ENCODE measurements at regions not wholly inside any gene's neighbourhood (a gene's known extent, or its start where the extent isn't known, plus 50 kb on each side); places are given as distances from the start of the nearest gene placed in this dataset.

DNA sequence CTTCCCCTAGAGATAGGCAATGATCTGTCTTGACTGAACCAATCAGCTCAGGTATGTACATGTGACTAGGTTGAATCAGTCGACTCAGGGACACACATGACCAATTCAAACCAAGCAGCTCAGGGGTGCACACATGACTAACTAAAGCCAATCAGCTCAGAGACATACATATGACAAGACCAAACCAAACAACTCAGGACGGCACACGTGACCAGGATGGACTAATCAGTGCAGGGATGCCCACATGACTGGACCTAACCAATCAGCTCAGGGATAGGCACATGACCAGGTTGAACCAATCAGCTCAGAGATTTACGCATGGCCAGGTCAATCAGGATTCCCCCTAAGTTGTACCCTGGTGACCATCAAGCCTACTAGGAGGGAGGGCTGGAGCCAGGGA is 310.3 kb downstream of the CDH26 start:
- Histone ChIP-seq H3K27ac (replicated peaks) (no peak overlapping the region), H3K4me3 (replicated peaks; ENCODE audit: insufficient read depth, low read length) (no peak overlapping the region), H3K27me3 (ENCODE audit: insufficient read depth, poor library complexity, severe bottlenecking) (no peaks in the 10 kb centered on the region)
- TF ChIP-seq SPI1 (IDR thresholded peaks at IDR 0.05; ENCODE audit: borderline replicate concordance, low read depth) (no peak), GABPA (IDR thresholded peaks at IDR 0.05; ENCODE audit: low read depth) (no peak), POLR2AphosphoS5 (IDR thresholded peaks at IDR 0.05; ENCODE audit: low read depth) (no peak)
- TF ChIP-seq, protein P1, sequence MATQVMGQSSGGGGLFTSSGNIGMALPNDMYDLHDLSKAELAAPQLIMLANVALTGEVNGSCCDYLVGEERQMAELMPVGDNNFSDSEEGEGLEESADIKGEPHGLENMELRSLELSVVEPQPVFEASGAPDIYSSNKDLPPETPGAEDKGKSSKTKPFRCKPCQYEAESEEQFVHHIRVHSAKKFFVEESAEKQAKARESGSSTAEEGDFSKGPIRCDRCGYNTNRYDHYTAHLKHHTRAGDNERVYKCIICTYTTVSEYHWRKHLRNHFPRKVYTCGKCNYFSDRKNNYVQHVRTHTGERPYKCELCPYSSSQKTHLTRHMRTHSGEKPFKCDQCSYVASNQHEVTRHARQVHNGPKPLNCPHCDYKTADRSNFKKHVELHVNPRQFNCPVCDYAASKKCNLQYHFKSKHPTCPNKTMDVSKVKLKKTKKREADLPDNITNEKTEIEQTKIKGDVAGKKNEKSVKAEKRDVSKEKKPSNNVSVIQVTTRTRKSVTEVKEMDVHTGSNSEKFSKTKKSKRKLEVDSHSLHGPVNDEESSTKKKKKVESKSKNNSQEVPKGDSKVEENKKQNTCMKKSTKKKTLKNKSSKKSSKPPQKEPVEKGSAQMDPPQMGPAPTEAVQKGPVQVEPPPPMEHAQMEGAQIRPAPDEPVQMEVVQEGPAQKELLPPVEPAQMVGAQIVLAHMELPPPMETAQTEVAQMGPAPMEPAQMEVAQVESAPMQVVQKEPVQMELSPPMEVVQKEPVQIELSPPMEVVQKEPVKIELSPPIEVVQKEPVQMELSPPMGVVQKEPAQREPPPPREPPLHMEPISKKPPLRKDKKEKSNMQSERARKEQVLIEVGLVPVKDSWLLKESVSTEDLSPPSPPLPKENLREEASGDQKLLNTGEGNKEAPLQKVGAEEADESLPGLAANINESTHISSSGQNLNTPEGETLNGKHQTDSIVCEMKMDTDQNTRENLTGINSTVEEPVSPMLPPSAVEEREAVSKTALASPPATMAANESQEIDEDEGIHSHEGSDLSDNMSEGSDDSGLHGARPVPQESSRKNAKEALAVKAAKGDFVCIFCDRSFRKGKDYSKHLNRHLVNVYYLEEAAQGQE (IDR thresholded peaks at IDR 0.05; ENCODE audit: insufficient replicate concordance, low read depth) = no peak
- DNase-seq (ENCODE audit: low read depth in 1 of 2, low spot score in 1 of 2) = no peak

DNA sequence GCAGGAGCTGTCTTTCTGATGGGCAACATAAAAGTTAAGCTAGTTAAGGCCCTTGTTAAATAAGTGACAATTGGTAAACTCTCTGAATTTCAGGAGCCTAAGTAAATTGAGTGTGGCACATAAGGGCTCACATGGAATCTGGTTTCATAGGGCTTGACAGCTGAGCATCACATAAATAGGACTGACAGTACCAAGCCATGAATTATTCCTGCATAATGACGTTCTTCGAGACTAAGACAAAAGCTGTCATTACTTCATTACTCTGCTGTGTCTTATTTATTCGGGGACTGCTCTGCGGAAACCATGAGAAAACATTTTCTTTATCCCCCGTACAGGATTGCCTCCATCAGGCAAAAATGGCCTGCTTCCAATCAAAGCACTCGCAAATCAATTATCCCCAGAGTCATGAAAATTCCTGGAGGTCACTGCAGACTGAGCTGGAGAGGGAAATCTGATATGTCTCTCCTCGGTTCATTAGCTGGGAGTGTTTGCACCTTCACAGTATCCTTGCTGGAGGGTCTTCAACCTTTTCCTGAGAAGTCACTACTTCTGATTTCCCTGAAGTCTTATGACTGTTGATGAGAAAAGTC is 311.4 kb downstream of the CDH26 start:
- H3K27ac ChIP-seq (replicated peaks) = no peak overlapping the region
- H3K4me3 ChIP-seq (replicated peaks; ENCODE audit: insufficient read depth, low read length) = no peak overlapping the region
- DNase-seq (ENCODE audit: low read depth in 1 of 2, low spot score in 1 of 2) = no peak
- TF ChIP-seq SPI1 (IDR thresholded peaks at IDR 0.05; ENCODE audit: borderline replicate concordance, low read depth) (no peak), GABPA (IDR thresholded peaks at IDR 0.05; ENCODE audit: low read depth) (no peak), POLR2AphosphoS5 (IDR thresholded peaks at IDR 0.05; ENCODE audit: low read depth) (no peak)
- TF ChIP-seq, protein P1 (IDR thresholded peaks at IDR 0.05; ENCODE audit: insufficient replicate concordance, low read depth) = no peak
- TF ChIP-seq, protein P2, sequence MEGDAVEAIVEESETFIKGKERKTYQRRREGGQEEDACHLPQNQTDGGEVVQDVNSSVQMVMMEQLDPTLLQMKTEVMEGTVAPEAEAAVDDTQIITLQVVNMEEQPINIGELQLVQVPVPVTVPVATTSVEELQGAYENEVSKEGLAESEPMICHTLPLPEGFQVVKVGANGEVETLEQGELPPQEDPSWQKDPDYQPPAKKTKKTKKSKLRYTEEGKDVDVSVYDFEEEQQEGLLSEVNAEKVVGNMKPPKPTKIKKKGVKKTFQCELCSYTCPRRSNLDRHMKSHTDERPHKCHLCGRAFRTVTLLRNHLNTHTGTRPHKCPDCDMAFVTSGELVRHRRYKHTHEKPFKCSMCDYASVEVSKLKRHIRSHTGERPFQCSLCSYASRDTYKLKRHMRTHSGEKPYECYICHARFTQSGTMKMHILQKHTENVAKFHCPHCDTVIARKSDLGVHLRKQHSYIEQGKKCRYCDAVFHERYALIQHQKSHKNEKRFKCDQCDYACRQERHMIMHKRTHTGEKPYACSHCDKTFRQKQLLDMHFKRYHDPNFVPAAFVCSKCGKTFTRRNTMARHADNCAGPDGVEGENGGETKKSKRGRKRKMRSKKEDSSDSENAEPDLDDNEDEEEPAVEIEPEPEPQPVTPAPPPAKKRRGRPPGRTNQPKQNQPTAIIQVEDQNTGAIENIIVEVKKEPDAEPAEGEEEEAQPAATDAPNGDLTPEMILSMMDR (IDR thresholded peaks at IDR 0.05; ENCODE audit: insufficient read depth, low read length) = no peak
- no peaks in the 10 kb centered on the region for H3K27me3 ChIP-seq (ENCODE audit: insufficient read depth, poor library complexity, severe bottlenecking)

DNA sequence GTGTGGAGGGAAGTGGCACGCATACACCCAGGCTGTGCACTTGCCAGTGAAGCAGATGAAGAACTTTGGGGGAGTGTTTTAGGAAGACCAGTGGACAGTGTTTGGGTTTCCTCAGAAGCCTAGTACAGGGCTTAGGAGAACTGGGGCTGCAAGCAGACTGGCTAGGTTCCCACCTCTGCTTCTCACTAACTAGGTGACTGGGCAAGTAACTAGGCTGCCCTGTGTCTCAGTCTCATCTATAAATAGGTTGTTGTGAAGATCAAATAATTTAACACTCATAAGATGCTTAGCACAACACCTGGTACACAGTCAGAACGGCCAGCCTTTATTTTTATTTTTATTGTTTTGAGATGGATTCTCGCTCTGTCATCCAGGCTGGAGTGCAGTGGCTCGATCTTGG is 312.1 kb downstream of the CDH26 start:
- TF ChIP-seq POLR2AphosphoS5 (IDR thresholded peaks at IDR 0.05; ENCODE audit: low read depth) (no peak), GABPA (IDR thresholded peaks at IDR 0.05; ENCODE audit: low read depth) (no peak), SPI1 (IDR thresholded peaks at IDR 0.05; ENCODE audit: borderline replicate concordance, low read depth) (no peak)
- TF ChIP-seq, protein P1 (IDR thresholded peaks at IDR 0.05; ENCODE audit: insufficient replicate concordance, low read depth) = no peak
- TF ChIP-seq, protein P2 (IDR thresholded peaks at IDR 0.05; ENCODE audit: insufficient read depth, low read length) = no peak

More for the DNA sequence above, 312.1 kb downstream of the CDH26 start:
- H3K27ac ChIP-seq (replicated peaks) = no peak overlapping the region
- no peaks in the 10 kb centered on the region for H3K27me3 ChIP-seq (ENCODE audit: insufficient read depth, poor library complexity, severe bottlenecking)
- DNase-seq (ENCODE audit: low read depth in 1 of 2, low spot score in 1 of 2) = no peak
- H3K4me3 ChIP-seq (replicated peaks; ENCODE audit: insufficient read depth, low read length) = no peak overlapping the region

Data from HL-60 (cell line).